ENCODE measurements at regions not wholly inside any gene's neighbourhood (a gene's known extent, or its start where the extent isn't known, plus 50 kb on each side); places are given as distances from the start of the nearest gene placed in this dataset.
"Not testable (repeated sequence)": the region's sequence is repeated elsewhere in the genome, so short reads cannot be mapped to it uniquely, and the experiment has no call there.

- no peaks in the 10 kb centered on the region for H3K4me1 ChIP-seq (ENCODE audit: control insufficient read depth in 3 of 3, insufficient read depth in 3 of 3, low read length in 3 of 3)
- no peak overlapping the region for H3K4me3 ChIP-seq (ENCODE audit: low read length in 3 of 3)
- no peaks in the 10 kb centered on the region for H3K36me3 ChIP-seq (ENCODE audit: control insufficient read depth in 3 of 3, insufficient read depth in 3 of 3, low read length in 3 of 3)
- H3K9ac ChIP-seq (ENCODE audit: low read depth in 1 of 3, low read length in 3 of 3) = no peak overlapping the region
- no peak overlapping the region for H3K27ac ChIP-seq (ENCODE audit: low read depth, low read length)
- no peaks in the 10 kb centered on the region for H3K27me3 ChIP-seq (ENCODE audit: control insufficient read depth in 3 of 3, insufficient read depth in 3 of 3, low read length in 3 of 3)
- H3K9me3 ChIP-seq (ENCODE audit: control insufficient read depth in 3 of 3, low read length in 3 of 3) = no peaks in the 10 kb centered on the region
These were observed 511.1 kb upstream of the ADGRL4 start for GRCh38 chr1:79517470-79518224.

- H3K36me3 ChIP-seq (ENCODE audit: control insufficient read depth in 3 of 3, insufficient read depth in 3 of 3, low read length in 3 of 3) = no peaks in the 10 kb centered on the region
- H3K4me1 ChIP-seq (ENCODE audit: control insufficient read depth in 3 of 3, insufficient read depth in 3 of 3, low read length in 3 of 3) = no peaks in the 10 kb centered on the region
- no peak overlapping the region for H3K27ac ChIP-seq (ENCODE audit: low read depth, low read length)
- H3K9ac ChIP-seq (ENCODE audit: low read depth in 1 of 3, low read length in 3 of 3) = no peak overlapping the region
- H3K27me3 ChIP-seq (ENCODE audit: control insufficient read depth in 3 of 3, insufficient read depth in 3 of 3, low read length in 3 of 3) = no peaks in the 10 kb centered on the region
- H3K9me3 ChIP-seq (ENCODE audit: control insufficient read depth in 3 of 3, low read length in 3 of 3) = no peaks in the 10 kb centered on the region
- no peak overlapping the region for H3K4me3 ChIP-seq (ENCODE audit: low read length in 3 of 3)
These were observed 501.2 kb upstream of the ADGRL4 start for GRCh38 chr1:79507770-79508169.

GRCh38 chr1:79501153-79501552, 494.6 kb upstream of the ADGRL4 start:
- H3K36me3 ChIP-seq (ENCODE audit: control insufficient read depth in 3 of 3, insufficient read depth in 3 of 3, low read length in 3 of 3) = no peaks in the 10 kb centered on the region
- H3K27ac ChIP-seq (ENCODE audit: low read depth, low read length) = no peak overlapping the region
- H3K9me3 ChIP-seq (ENCODE audit: control insufficient read depth in 3 of 3, low read length in 3 of 3) = no peaks in the 10 kb centered on the region
- no peak overlapping the region for H3K9ac ChIP-seq (ENCODE audit: low read depth in 1 of 3, low read length in 3 of 3)
- no peak overlapping the region for H3K4me3 ChIP-seq (ENCODE audit: low read length in 3 of 3)
- no peaks in the 10 kb centered on the region for H3K4me1 ChIP-seq (ENCODE audit: control insufficient read depth in 3 of 3, insufficient read depth in 3 of 3, low read length in 3 of 3)
- no peaks in the 10 kb centered on the region for H3K27me3 ChIP-seq (ENCODE audit: control insufficient read depth in 3 of 3, insufficient read depth in 3 of 3, low read length in 3 of 3)

GRCh38 chr1:79499541-79499940, 493.0 kb upstream of the ADGRL4 start:
- H3K4me1 ChIP-seq (ENCODE audit: control insufficient read depth in 3 of 3, insufficient read depth in 3 of 3, low read length in 3 of 3) = no peaks in the 10 kb centered on the region
- no peaks in the 10 kb centered on the region for H3K9me3 ChIP-seq (ENCODE audit: control insufficient read depth in 3 of 3, low read length in 3 of 3)
- no peaks in the 10 kb centered on the region for H3K27me3 ChIP-seq (ENCODE audit: control insufficient read depth in 3 of 3, insufficient read depth in 3 of 3, low read length in 3 of 3)
- H3K9ac ChIP-seq (ENCODE audit: low read depth in 1 of 3, low read length in 3 of 3) = no peak overlapping the region
- H3K27ac ChIP-seq (ENCODE audit: low read depth, low read length) = no peak overlapping the region
- no peak overlapping the region for H3K4me3 ChIP-seq (ENCODE audit: low read length in 3 of 3)
- no peaks in the 10 kb centered on the region for H3K36me3 ChIP-seq (ENCODE audit: control insufficient read depth in 3 of 3, insufficient read depth in 3 of 3, low read length in 3 of 3)

GRCh38 chr1:79497193-79497773, 490.8 kb upstream of the ADGRL4 start:
- Histone ChIP-seq H3K36me3 (ENCODE audit: control insufficient read depth in 3 of 3, insufficient read depth in 3 of 3, low read length in 3 of 3) (no peaks in the 10 kb centered on the region), H3K4me3 (ENCODE audit: low read length in 3 of 3) (no peak overlapping the region), H3K9me3 (ENCODE audit: control insufficient read depth in 3 of 3, low read length in 3 of 3) (no peaks in the 10 kb centered on the region), H3K9ac (ENCODE audit: low read depth in 1 of 3, low read length in 3 of 3) (no peak overlapping the region), H3K27ac (ENCODE audit: low read depth, low read length) (no peak overlapping the region), H3K27me3 (ENCODE audit: control insufficient read depth in 3 of 3, insufficient read depth in 3 of 3, low read length in 3 of 3) (no peaks in the 10 kb centered on the region), H3K4me1 (ENCODE audit: control insufficient read depth in 3 of 3, insufficient read depth in 3 of 3, low read length in 3 of 3) (no peaks in the 10 kb centered on the region)

GRCh38 chr1:79496129-79496528, 489.6 kb upstream of the ADGRL4 start:
- no peaks in the 10 kb centered on the region for H3K27me3 ChIP-seq (ENCODE audit: control insufficient read depth in 3 of 3, insufficient read depth in 3 of 3, low read length in 3 of 3)
- no peaks in the 10 kb centered on the region for H3K9me3 ChIP-seq (ENCODE audit: control insufficient read depth in 3 of 3, low read length in 3 of 3)
- no peak overlapping the region for H3K9ac ChIP-seq (ENCODE audit: low read depth in 1 of 3, low read length in 3 of 3)
- no peaks in the 10 kb centered on the region for H3K4me1 ChIP-seq (ENCODE audit: control insufficient read depth in 3 of 3, insufficient read depth in 3 of 3, low read length in 3 of 3)
- H3K36me3 ChIP-seq (ENCODE audit: control insufficient read depth in 3 of 3, insufficient read depth in 3 of 3, low read length in 3 of 3) = no peaks in the 10 kb centered on the region
- H3K4me3 ChIP-seq (ENCODE audit: low read length in 3 of 3) = no peak overlapping the region
- H3K27ac ChIP-seq (ENCODE audit: low read depth, low read length) = no peak overlapping the region

- not testable (repeated sequence) for H3K4me1 ChIP-seq (ENCODE audit: control insufficient read depth in 3 of 3, insufficient read depth in 3 of 3, low read length in 3 of 3); H3K9ac ChIP-seq (ENCODE audit: low read depth in 1 of 3, low read length in 3 of 3)
These were observed 487.2 kb upstream of the ADGRL4 start for GRCh38 chr1:79493702-79494101.

GRCh38 chr1:79488572-79489121, 482.1 kb upstream of the ADGRL4 start:
- H3K27me3 ChIP-seq (ENCODE audit: control insufficient read depth in 3 of 3, insufficient read depth in 3 of 3, low read length in 3 of 3); H3K4me3 ChIP-seq (ENCODE audit: low read length in 3 of 3); H3K27ac ChIP-seq (ENCODE audit: low read depth, low read length); H3K9me3 ChIP-seq (ENCODE audit: control insufficient read depth in 3 of 3, low read length in 3 of 3); H3K4me1 ChIP-seq (ENCODE audit: control insufficient read depth in 3 of 3, insufficient read depth in 3 of 3, low read length in 3 of 3); H3K9ac ChIP-seq (ENCODE audit: low read depth in 1 of 3, low read length in 3 of 3); H3K36me3 ChIP-seq (ENCODE audit: control insufficient read depth in 3 of 3, insufficient read depth in 3 of 3, low read length in 3 of 3): not testable (repeated sequence)

More at GRCh38 chr1:79493702-79494101, 487.2 kb upstream of the ADGRL4 start:
- not testable (repeated sequence) for H3K4me3 ChIP-seq (ENCODE audit: low read length in 3 of 3); H3K9me3 ChIP-seq (ENCODE audit: control insufficient read depth in 3 of 3, low read length in 3 of 3); H3K36me3 ChIP-seq (ENCODE audit: control insufficient read depth in 3 of 3, insufficient read depth in 3 of 3, low read length in 3 of 3); H3K27ac ChIP-seq (ENCODE audit: low read depth, low read length); H3K27me3 ChIP-seq (ENCODE audit: control insufficient read depth in 3 of 3, insufficient read depth in 3 of 3, low read length in 3 of 3)

GRCh38 chr1:79478728-79479373, 472.3 kb upstream of the ADGRL4 start:
- Histone ChIP-seq H3K4me3 (ENCODE audit: low read length in 3 of 3) (no peak overlapping the region), H3K4me1 (ENCODE audit: control insufficient read depth in 3 of 3, insufficient read depth in 3 of 3, low read length in 3 of 3) (no peaks in the 10 kb centered on the region), H3K36me3 (ENCODE audit: control insufficient read depth in 3 of 3, insufficient read depth in 3 of 3, low read length in 3 of 3) (no peaks in the 10 kb centered on the region), H3K9ac (ENCODE audit: low read depth in 1 of 3, low read length in 3 of 3) (no peak overlapping the region), H3K27ac (ENCODE audit: low read depth, low read length) (no peak overlapping the region), H3K27me3 (ENCODE audit: control insufficient read depth in 3 of 3, insufficient read depth in 3 of 3, low read length in 3 of 3) (no peaks in the 10 kb centered on the region), H3K9me3 (ENCODE audit: control insufficient read depth in 3 of 3, low read length in 3 of 3) (peaks cover 0 to 4% (median 0%) of the 10 kb centered on the region in 3 donors)

- H3K9ac ChIP-seq (ENCODE audit: low read depth in 1 of 3, low read length in 3 of 3) = no peak overlapping the region
- peaks cover 0 to 4% (median 0%) of the 10 kb centered on the region in 3 donors for H3K9me3 ChIP-seq (ENCODE audit: control insufficient read depth in 3 of 3, low read length in 3 of 3)
- no peaks in the 10 kb centered on the region for H3K4me1 ChIP-seq (ENCODE audit: control insufficient read depth in 3 of 3, insufficient read depth in 3 of 3, low read length in 3 of 3)
- H3K4me3 ChIP-seq (ENCODE audit: low read length in 3 of 3) = no peak overlapping the region
- H3K27ac ChIP-seq (ENCODE audit: low read depth, low read length) = no peak overlapping the region
- H3K36me3 ChIP-seq (ENCODE audit: control insufficient read depth in 3 of 3, insufficient read depth in 3 of 3, low read length in 3 of 3) = no peaks in the 10 kb centered on the region
- H3K27me3 ChIP-seq (ENCODE audit: control insufficient read depth in 3 of 3, insufficient read depth in 3 of 3, low read length in 3 of 3) = no peaks in the 10 kb centered on the region
These were observed 471.6 kb upstream of the ADGRL4 start for GRCh38 chr1:79478160-79478559.
